GM12878 (cell line): ENCODE measurements at regions not wholly inside any gene's neighbourhood (a gene's known extent, or its start where the extent isn't known, plus 50 kb on each side); places are given as distances from the start of the nearest gene placed in this dataset.

Experiments
- ATAC-seq: fragments of 200-7000 bp; cut with Tn5 transposase; 3 replicates; pipeline ENCODE4 v1.9.1; 2020; ENCODE audit warnings: mild to moderate bottlenecking, moderate library complexity
- BruUV-seq: library from RNA; stranded (reverse); fragments of 400-500 nt; replicated peaks from 2 replicates; lab custom pipeline; 2021; lab: Mats Ljungman, UMichigan
- CTCF ChIA-PET: fragments of 300-600 bp; sonication (Branson Sonifier 250); formaldehyde crosslinking; extraction: SDS; loops from one replicate; lab custom pipeline; 2021; ENCODE audit warnings: inconsistent platforms; lab: Yijun Ruan, JAX
- POLR2A ChIA-PET: fragments of 350-600 bp; formaldehyde crosslinking; extraction: SDS; loops from one replicate; lab custom pipeline; 2021; ENCODE audit warnings: inconsistent platforms; lab: Charles Lee
- RAD21 ChIA-PET: fragments of 300-600 bp; sonication (Branson Sonifier 250); formaldehyde crosslinking; loops from one replicate; lab custom pipeline; 2023; ENCODE audit warnings: antibody characterized with exemption; ENCODE audit not compliant: unreplicated experiment; lab: Charles Lee
- SMC1A ChIA-PET: fragments of 300-600 bp; sonication (Branson Sonifier 250); formaldehyde crosslinking; loops from one replicate; lab custom pipeline; 2023; ENCODE audit not compliant: unreplicated experiment, uncharacterized antibody; lab: Charles Lee
- DNase-seq: peaks from one replicate; pipeline ENCODE4 v3.0.0-alpha.2; 2011; ENCODE audit warnings: low read depth, low spot score
- FAIRE-seq: peaks from 3 replicates; lab custom pipeline; 2011; peaks lifted over from hg19 to GRCh38; lab: Jason Lieb, UNC
- H2AFZ ChIP-seq: 2 replicates; pipeline ENCODE4 v1.6.0; 2011; ENCODE audit warnings: low read depth, low read length, control low read depth; ENCODE audit not compliant: control insufficient read depth
- H3K27ac ChIP-seq: 2 replicates; pipeline ENCODE4 v1.5.1; 2011; ENCODE audit warnings: control low read depth; ENCODE audit not compliant: control insufficient read depth, insufficient read depth
- H3K27me3 ChIP-seq, 2 experiments: replicated peaks in 1 of 2; 2 replicates each; pipeline versions ENCODE4 v1.6.0 to v1.6.1; 2011; ENCODE audit warnings: low read length in 1 of 2; ENCODE audit not compliant: control insufficient read depth in 2 of 2, insufficient read depth in 2 of 2
- H3K36me3 ChIP-seq, 2 experiments: 2 replicates each; pipeline ENCODE4 v1.5.1; 2011; ENCODE audit warnings: low read length in 1 of 2; ENCODE audit not compliant: control insufficient read depth in 2 of 2, insufficient read depth in 2 of 2
- H3K4me1 ChIP-seq: 2 replicates; pipeline ENCODE4 v1.6.1; 2011; ENCODE audit warnings: mild to moderate bottlenecking, low read length, moderate library complexity, mixed read lengths; ENCODE audit not compliant: control insufficient read depth, insufficient read depth
- H3K4me2 ChIP-seq: 2 replicates; pipeline ENCODE4 v1.6.0; 2011; ENCODE audit warnings: control low read depth; ENCODE audit not compliant: control insufficient read depth, insufficient read depth
- H3K4me3 ChIP-seq: fragments of 200-600 bp; sonication (generic); 2 replicates; pipeline ENCODE4 v1.5.1; 2016
- H3K79me2 ChIP-seq: 2 replicates; pipeline ENCODE4 v1.6.0; 2011; ENCODE audit warnings: low read length; ENCODE audit not compliant: control insufficient read depth, insufficient read depth
- H3K9ac ChIP-seq: 2 replicates; pipeline ENCODE4 v1.8.0; 2011; ENCODE audit warnings: low read length, control low read depth, mixed read lengths; ENCODE audit not compliant: control insufficient read depth, insufficient read depth
- H3K9me3 ChIP-seq: replicated peaks from 3 replicates; pipeline ENCODE4 v1.5.1; 2011; ENCODE audit warnings: mild to moderate bottlenecking, low read length; ENCODE audit not compliant: control insufficient read depth, insufficient read depth
- H4K20me1 ChIP-seq: 2 replicates; pipeline ENCODE4 v1.6.0; 2011; ENCODE audit not compliant: control insufficient read depth, insufficient read depth
- ATF7 ChIP-seq: fragments of 450-650 bp; IDR thresholded peaks from 2 replicates; pipeline ENCODE4 v1.6.1; 2016; ENCODE audit warnings: low read depth, mild to moderate bottlenecking
- BRCA1 ChIP-seq: IDR thresholded peaks from 2 replicates; pipeline ENCODE4 v1.6.1; 2011; ENCODE audit warnings: low read depth, low read length, improper control_type of control experiment
- EP300 ChIP-seq, 2 experiments: fragments of 150-350 bp in 1 of 2; IDR thresholded peaks; 2 replicates each; pipeline ENCODE4 v1.6.1; 2011 to 2012; ENCODE audit warnings: low read depth in 2 of 2, low read length in 2 of 2, borderline replicate concordance in 1 of 2, improper control_type of control experiment in 1 of 2, inconsistent platforms in 1 of 2; ENCODE audit not compliant: control insufficient read depth in 1 of 2
- RELA ChIP-seq: fragments of 450-650 bp; IDR thresholded peaks from 2 replicates; pipeline ENCODE4 v1.8.0; 2014; ENCODE audit warnings: borderline replicate concordance; ENCODE audit not compliant: partially characterized antibody
- RFX5 ChIP-seq: IDR thresholded peaks from 2 replicates; pipeline ENCODE4 v1.6.1; 2011; ENCODE audit warnings: low read depth, low read length, improper control_type of control experiment
- RUNX3 ChIP-seq: IDR thresholded peaks from 2 replicates; pipeline ENCODE4 v1.6.1; 2012; ENCODE audit warnings: low read length, inconsistent platforms
- TCF12 ChIP-seq: IDR thresholded peaks from 2 replicates; pipeline ENCODE4 v1.6.1; 2011; ENCODE audit warnings: low read depth, mild to moderate bottlenecking, low read length
- ZNF207 ChIP-seq: fragments of 450-650 bp; IDR thresholded peaks from 2 replicates; pipeline ENCODE4 v1.6.1; 2014; ENCODE audit warnings: antibody characterized with exemption, mild to moderate bottlenecking, borderline replicate concordance
- WGBS: methylation state at CpG from one replicate; pipeline ENCODE4 v1.1.6; 2016; ENCODE audit warnings: low lambda C conversion rate; ENCODE audit not compliant: insufficient replicate concordance, insufficient coverage; ENCODE audit errors: missing lambda C conversion rate; 5-methylcytosine and 5-hydroxymethylcytosine counted together
- in situ Hi-C: fragments of 300-500 bp; cut with MboI; formaldehyde crosslinking; loops from 9 replicates; pipeline ENCODE4 v1.14.3; 2018; ENCODE audit warnings: mixed read lengths
- intact Hi-C: fragments of 100-400 bp; cut with micrococcal nuclease; formaldehyde crosslinking; loops from one replicate; pipeline ENCODE4 v1.14.2; 2022; ENCODE audit not compliant: unreplicated experiment
- TF ChIP-seq, protein P1 (sequence below): fragments of 450-650 bp; IDR thresholded peaks from 2 replicates; pipeline ENCODE4 v1.6.1; 2016; ENCODE audit warnings: mild to moderate bottlenecking
- TF ChIP-seq, protein P2 (sequence below): fragments of 450-650 bp; formaldehyde crosslinking; IDR thresholded peaks from 2 replicates; pipeline ENCODE4 v1.4.0; 2020; ENCODE audit warnings: mild to moderate bottlenecking, moderate library complexity
- TF ChIP-seq, protein P3 (sequence below): IDR thresholded peaks from 2 replicates; pipeline ENCODE4 v1.6.1; 2011; ENCODE audit warnings: low read depth, low read length, improper control_type of control experiment, borderline replicate concordance
- TF ChIP-seq, protein P4 (sequence below): IDR thresholded peaks from 2 replicates; pipeline ENCODE4 v1.6.1; 2012; ENCODE audit warnings: improper control_type of control experiment, low read depth, low read length; ENCODE audit not compliant: insufficient replicate concordance

DNA sequence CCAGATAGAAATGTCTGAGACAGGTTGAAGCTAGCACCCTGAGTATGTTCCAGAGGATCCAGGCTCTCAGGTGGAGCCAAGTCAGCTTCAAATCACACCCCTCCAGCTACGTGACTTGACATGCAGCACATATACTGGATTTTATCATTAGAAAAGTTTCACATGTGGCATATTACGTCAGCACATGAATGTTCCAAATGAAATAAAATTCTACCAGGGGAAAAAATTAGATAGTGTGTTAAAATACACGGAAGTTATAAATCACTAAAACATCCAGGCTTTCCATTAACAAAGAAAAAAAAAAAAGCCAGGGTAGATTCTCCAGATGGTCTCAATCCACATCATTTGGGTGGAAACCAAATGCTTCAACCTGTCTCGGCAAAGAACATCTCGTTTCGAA, 251.6 kb downstream of the MPDZ start:
- FAIRE-seq = no peak
- H3K4me1 ChIP-seq = no peaks in the 10 kb centered on the region
- no peak for DNase-seq
- H3K27me3 ChIP-seq = no peaks in the 10 kb centered on the region
- in situ Hi-C loops = loop anchor here (5.0 kb wide), 1 partner anchor 39 kb away; no protein-coding TSS in a partner anchor
- no peak overlapping the region for H3K4me2 ChIP-seq
- no peak overlapping the region for H3K9ac ChIP-seq
- no peak overlapping the region for H3K4me3 ChIP-seq
- no peak overlapping the region for H3K27ac ChIP-seq
- H3K9me3 ChIP-seq = no peaks in the 10 kb centered on the region
- ChIA-PET POLR2A (no interaction called here), CTCF (no interaction called here), RAD21 (no interaction called here), SMC1A (interaction anchor here (0.6 kb wide), 1 partner anchor 33 kb away, joined by 3 read pairs; no protein-coding TSS in a partner anchor)
- H4K20me1 ChIP-seq = no peaks in the 10 kb centered on the region
- no peak overlapping the region for H2AFZ ChIP-seq
- no peaks in the 10 kb centered on the region for H3K36me3 ChIP-seq
- BruUV-seq = no TSS peak
- WGBS = 5% methylated on average over 6 of the region's 6 CpGs
- intact Hi-C loops = no loop called here
- ATAC-seq = no peak
- H3K79me2 ChIP-seq = no peaks in the 10 kb centered on the region
- TF ChIP-seq ZNF207 (no peak), RFX5 (no peak), RUNX3 (no peak), EP300 (IDR thresholded peaks at IDR 0.05; ENCODE audit: borderline replicate concordance in 1 of 2, control insufficient read depth in 1 of 2, low read depth in 2 of 2, low read length in 2 of 2) (no peak), BRCA1 (no peak), ATF7 (no peak), TCF12 (no peak), RELA (no peak)
- TF ChIP-seq, protein P1, sequence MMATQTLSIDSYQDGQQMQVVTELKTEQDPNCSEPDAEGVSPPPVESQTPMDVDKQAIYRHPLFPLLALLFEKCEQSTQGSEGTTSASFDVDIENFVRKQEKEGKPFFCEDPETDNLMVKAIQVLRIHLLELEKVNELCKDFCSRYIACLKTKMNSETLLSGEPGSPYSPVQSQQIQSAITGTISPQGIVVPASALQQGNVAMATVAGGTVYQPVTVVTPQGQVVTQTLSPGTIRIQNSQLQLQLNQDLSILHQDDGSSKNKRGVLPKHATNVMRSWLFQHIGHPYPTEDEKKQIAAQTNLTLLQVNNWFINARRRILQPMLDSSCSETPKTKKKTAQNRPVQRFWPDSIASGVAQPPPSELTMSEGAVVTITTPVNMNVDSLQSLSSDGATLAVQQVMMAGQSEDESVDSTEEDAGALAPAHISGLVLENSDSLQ = no peak
- TF ChIP-seq, protein P2, sequence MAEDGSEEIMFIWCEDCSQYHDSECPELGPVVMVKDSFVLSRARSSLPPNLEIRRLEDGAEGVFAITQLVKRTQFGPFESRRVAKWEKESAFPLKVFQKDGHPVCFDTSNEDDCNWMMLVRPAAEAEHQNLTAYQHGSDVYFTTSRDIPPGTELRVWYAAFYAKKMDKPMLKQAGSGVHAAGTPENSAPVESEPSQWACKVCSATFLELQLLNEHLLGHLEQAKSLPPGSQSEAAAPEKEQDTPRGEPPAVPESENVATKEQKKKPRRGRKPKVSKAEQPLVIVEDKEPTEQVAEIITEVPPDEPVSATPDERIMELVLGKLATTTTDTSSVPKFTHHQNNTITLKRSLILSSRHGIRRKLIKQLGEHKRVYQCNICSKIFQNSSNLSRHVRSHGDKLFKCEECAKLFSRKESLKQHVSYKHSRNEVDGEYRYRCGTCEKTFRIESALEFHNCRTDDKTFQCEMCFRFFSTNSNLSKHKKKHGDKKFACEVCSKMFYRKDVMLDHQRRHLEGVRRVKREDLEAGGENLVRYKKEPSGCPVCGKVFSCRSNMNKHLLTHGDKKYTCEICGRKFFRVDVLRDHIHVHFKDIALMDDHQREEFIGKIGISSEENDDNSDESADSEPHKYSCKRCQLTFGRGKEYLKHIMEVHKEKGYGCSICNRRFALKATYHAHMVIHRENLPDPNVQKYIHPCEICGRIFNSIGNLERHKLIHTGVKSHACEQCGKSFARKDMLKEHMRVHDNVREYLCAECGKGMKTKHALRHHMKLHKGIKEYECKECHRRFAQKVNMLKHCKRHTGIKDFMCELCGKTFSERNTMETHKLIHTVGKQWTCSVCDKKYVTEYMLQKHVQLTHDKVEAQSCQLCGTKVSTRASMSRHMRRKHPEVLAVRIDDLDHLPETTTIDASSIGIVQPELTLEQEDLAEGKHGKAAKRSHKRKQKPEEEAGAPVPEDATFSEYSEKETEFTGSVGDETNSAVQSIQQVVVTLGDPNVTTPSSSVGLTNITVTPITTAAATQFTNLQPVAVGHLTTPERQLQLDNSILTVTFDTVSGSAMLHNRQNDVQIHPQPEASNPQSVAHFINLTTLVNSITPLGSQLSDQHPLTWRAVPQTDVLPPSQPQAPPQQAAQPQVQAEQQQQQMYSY (CRISPR knock-in tag) = no peak
- TF ChIP-seq, protein P3, sequence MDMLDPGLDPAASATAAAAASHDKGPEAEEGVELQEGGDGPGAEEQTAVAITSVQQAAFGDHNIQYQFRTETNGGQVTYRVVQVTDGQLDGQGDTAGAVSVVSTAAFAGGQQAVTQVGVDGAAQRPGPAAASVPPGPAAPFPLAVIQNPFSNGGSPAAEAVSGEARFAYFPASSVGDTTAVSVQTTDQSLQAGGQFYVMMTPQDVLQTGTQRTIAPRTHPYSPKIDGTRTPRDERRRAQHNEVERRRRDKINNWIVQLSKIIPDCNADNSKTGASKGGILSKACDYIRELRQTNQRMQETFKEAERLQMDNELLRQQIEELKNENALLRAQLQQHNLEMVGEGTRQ = no peak
- TF ChIP-seq, protein P4, sequence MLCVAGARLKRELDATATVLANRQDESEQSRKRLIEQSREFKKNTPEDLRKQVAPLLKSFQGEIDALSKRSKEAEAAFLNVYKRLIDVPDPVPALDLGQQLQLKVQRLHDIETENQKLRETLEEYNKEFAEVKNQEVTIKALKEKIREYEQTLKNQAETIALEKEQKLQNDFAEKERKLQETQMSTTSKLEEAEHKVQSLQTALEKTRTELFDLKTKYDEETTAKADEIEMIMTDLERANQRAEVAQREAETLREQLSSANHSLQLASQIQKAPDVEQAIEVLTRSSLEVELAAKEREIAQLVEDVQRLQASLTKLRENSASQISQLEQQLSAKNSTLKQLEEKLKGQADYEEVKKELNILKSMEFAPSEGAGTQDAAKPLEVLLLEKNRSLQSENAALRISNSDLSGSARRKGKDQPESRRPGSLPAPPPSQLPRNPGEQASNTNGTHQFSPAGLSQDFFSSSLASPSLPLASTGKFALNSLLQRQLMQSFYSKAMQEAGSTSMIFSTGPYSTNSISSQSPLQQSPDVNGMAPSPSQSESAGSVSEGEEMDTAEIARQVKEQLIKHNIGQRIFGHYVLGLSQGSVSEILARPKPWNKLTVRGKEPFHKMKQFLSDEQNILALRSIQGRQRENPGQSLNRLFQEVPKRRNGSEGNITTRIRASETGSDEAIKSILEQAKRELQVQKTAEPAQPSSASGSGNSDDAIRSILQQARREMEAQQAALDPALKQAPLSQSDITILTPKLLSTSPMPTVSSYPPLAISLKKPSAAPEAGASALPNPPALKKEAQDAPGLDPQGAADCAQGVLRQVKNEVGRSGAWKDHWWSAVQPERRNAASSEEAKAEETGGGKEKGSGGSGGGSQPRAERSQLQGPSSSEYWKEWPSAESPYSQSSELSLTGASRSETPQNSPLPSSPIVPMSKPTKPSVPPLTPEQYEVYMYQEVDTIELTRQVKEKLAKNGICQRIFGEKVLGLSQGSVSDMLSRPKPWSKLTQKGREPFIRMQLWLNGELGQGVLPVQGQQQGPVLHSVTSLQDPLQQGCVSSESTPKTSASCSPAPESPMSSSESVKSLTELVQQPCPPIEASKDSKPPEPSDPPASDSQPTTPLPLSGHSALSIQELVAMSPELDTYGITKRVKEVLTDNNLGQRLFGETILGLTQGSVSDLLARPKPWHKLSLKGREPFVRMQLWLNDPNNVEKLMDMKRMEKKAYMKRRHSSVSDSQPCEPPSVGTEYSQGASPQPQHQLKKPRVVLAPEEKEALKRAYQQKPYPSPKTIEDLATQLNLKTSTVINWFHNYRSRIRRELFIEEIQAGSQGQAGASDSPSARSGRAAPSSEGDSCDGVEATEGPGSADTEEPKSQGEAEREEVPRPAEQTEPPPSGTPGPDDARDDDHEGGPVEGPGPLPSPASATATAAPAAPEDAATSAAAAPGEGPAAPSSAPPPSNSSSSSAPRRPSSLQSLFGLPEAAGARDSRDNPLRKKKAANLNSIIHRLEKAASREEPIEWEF = no peak
